B cell (primary cell): ENCODE measurements at regions not wholly inside any gene's neighbourhood (a gene's known extent, or its start where the extent isn't known, plus 50 kb on each side); places are given as distances from the start of the nearest gene placed in this dataset.

Source experiments
- ATAC-seq: fragments of 200-7000 bp; cut with Tn5 transposase; one replicate; pipeline ENCODE4 v1.10.0; 2021; ENCODE audit warnings: low read depth, mild to moderate bottlenecking, moderate number of reproducible peaks, moderate library complexity
- CTCF ChIA-PET: fragments of 350-600 bp; sonication (Branson Sonifier 250); formaldehyde crosslinking; loops from one replicate; lab custom pipeline; 2021; ENCODE audit warnings: antibody characterized with exemption, inconsistent platforms; lab: Charles Lee
- POLR2A ChIA-PET: fragments of 350-600 bp; sonication (Branson Sonifier 250); formaldehyde crosslinking; loops from one replicate; lab custom pipeline; 2021; ENCODE audit warnings: antibody characterized with exemption; lab: Charles Lee
- DNase-seq: peaks from one replicate; pipeline ENCODE4 v3.0.0; 2013
- H2AFZ ChIP-seq: 2 replicates; pipeline ENCODE4 v1.6.1; 2012; ENCODE audit warnings: mild to moderate bottlenecking, low read depth, low read length; ENCODE audit not compliant: insufficient read depth, poor library complexity, severe bottlenecking
- H3K27ac ChIP-seq, 2 donors: 1 replicate in 1 of 2; 2 replicates in 1 of 2; pipeline ENCODE4 v1.5.1; 2012 to 2013; ENCODE audit warnings: low read length in 2 of 2, mild to moderate bottlenecking in 2 of 2, moderate library complexity in 1 of 2
- H3K27me3 ChIP-seq, 4 experiments: fragments of 200-600 bp in 1 of 4; sonication (generic) in 1 of 4; replicated peaks in 1 of 4; 1 replicate in 2 of 4; 2 replicates in 2 of 4; pipeline versions ENCODE4 v1.6.1 to v1.7.0; 2013 to 2016; ENCODE audit warnings: low read length in 3 of 4, mild to moderate bottlenecking in 2 of 4, mixed read lengths in 1 of 4, moderate library complexity in 1 of 4; ENCODE audit not compliant: insufficient read depth in 4 of 4, control insufficient read depth in 3 of 4; ENCODE audit errors: control extremely low read depth in 1 of 4
- H3K36me3 ChIP-seq, 2 experiments: replicated peaks in 1 of 2; 1 replicate in 1 of 2; 2 replicates in 1 of 2; pipeline versions ENCODE4 v1.6.1 to v1.7.1; 2013; ENCODE audit warnings: low read length in 1 of 2; ENCODE audit not compliant: insufficient read depth in 2 of 2, control insufficient read depth in 1 of 2; ENCODE audit errors: control extremely low read depth in 1 of 2, extremely low read depth in 1 of 2
- H3K4me1 ChIP-seq, 2 donors: fragments of 200-600 bp in 1 of 2; sonication (generic) in 1 of 2; 1 replicate in 1 of 2; 2 replicates in 1 of 2; pipeline versions ENCODE4 v1.5.1 to v1.6.1; 2013 to 2017; ENCODE audit warnings: low read length in 2 of 2; ENCODE audit not compliant: control insufficient read depth in 2 of 2, insufficient read depth in 2 of 2
- H3K4me2 ChIP-seq: replicated peaks from 2 replicates; pipeline ENCODE3; 2012; ENCODE audit warnings: mild to moderate bottlenecking, low read depth, low read length; ENCODE audit not compliant: poor library complexity, severe bottlenecking
- H3K4me3 ChIP-seq, 5 experiments: fragments of 200-600 bp in 1 of 5; sonication (generic) in 1 of 5; 1 replicate in 3 of 5; 2 replicates in 2 of 5; pipeline versions ENCODE4 v1.5.1 to v1.7.0; 2011 to 2016; ENCODE audit warnings: low read length in 4 of 5, mild to moderate bottlenecking in 4 of 5, low read depth in 2 of 5, control low read depth in 1 of 5, moderate library complexity in 1 of 5; ENCODE audit not compliant: insufficient read depth in 1 of 5; ENCODE audit errors: control extremely low read depth in 1 of 5, extremely low read depth in 1 of 5
- H3K79me2 ChIP-seq: fragments of 200-600 bp; sonication (generic); one replicate; pipeline ENCODE4 v1.6.0; 2016; ENCODE audit warnings: low read length; ENCODE audit not compliant: control insufficient read depth, insufficient read depth
- H3K9ac ChIP-seq: fragments of 200-600 bp; sonication (generic); 2 replicates; pipeline ENCODE4 v1.6.1; 2017; ENCODE audit warnings: mild to moderate bottlenecking, low read length, moderate library complexity
- H3K9me3 ChIP-seq, 3 donors: one replicate each; pipeline versions ENCODE4 v1.6.1 to v1.7.1; 2013; ENCODE audit warnings: low read length in 2 of 3; ENCODE audit not compliant: control insufficient read depth in 2 of 3, insufficient read depth in 1 of 3; ENCODE audit errors: control extremely low read depth in 1 of 3
- H4K20me1 ChIP-seq: 2 replicates; pipeline ENCODE4 v1.6.0; 2012; ENCODE audit warnings: mild to moderate bottlenecking, low read length; ENCODE audit not compliant: insufficient read depth, control insufficient read depth, poor library complexity, severe bottlenecking
- H3K27ac Mint-ChIP-seq: one replicate; pipeline ENCODE4 v1.8.0; 2021; ENCODE audit warnings: mixed read lengths
- H3K27me3 Mint-ChIP-seq: one replicate; pipeline ENCODE4 v1.8.0; 2021; ENCODE audit warnings: mixed read lengths
- H3K4me1 Mint-ChIP-seq: one replicate; pipeline ENCODE4 v1.8.0; 2021; ENCODE audit warnings: mixed read lengths
- H3K4me3 Mint-ChIP-seq: one replicate; pipeline ENCODE4 v1.8.0; 2021; ENCODE audit warnings: mixed read lengths
- H3K9me3 Mint-ChIP-seq: one replicate; pipeline ENCODE4 v1.8.0; 2022; ENCODE audit warnings: mixed read lengths; ENCODE audit not compliant: insufficient read depth
- CTCF ChIP-seq: fragments of 200-600 bp; IDR thresholded peaks from one replicate; pipeline ENCODE4 v1.8.0; 2022; ENCODE audit warnings: antibody characterized with exemption, mild to moderate bottlenecking
- EZH2 ChIP-seq: IDR thresholded peaks from 2 replicates; pipeline ENCODE4 v1.6.1; 2012; ENCODE audit warnings: borderline replicate concordance, low read depth, mild to moderate bottlenecking, moderate library complexity, low read length; ENCODE audit not compliant: insufficient read depth, poor library complexity, severe bottlenecking
- WGBS: methylation state at CpG from one replicate; pipeline ENCODE4 v1.1.5; 2013; ENCODE audit warnings: missing lambda C conversion rate; ENCODE audit not compliant: insufficient coverage; 5-methylcytosine and 5-hydroxymethylcytosine counted together
- intact Hi-C: fragments of 100-400 bp; cut with micrococcal nuclease; formaldehyde crosslinking; loops from one replicate; pipeline ENCODE4 v1.10.0; 2022

- WGBS: no CpG with 5 or more reads among the region's 2 CpGs
- Mint-ChIP-seq H3K27me3 (peaks cover 15% of the 10 kb centered on the region), H3K9me3 (no peaks in the 10 kb centered on the region), H3K4me1 (no peaks in the 10 kb centered on the region), H3K27ac (no peak overlapping the region), H3K4me3 (no peak overlapping the region)
- no peak overlapping the region for H3K27ac ChIP-seq
- H4K20me1 ChIP-seq: no peaks in the 10 kb centered on the region
- ChIA-PET CTCF (no interaction called here), POLR2A (no interaction called here)
- H3K27me3 ChIP-seq: peaks cover 0 to 2% (median 0%) of the 10 kb centered on the region in 4 experiments
- no peaks in the 10 kb centered on the region for H3K36me3 ChIP-seq
- TF ChIP-seq EZH2 (no peak), CTCF (no peak)
- ATAC-seq (no peak), DNase-seq (no peak)
- intact Hi-C loops: no loop called here
- no peak overlapping the region for H3K4me3 ChIP-seq
- no peaks in the 10 kb centered on the region for H3K9me3 ChIP-seq
- H2AFZ ChIP-seq: no peak overlapping the region
- H3K79me2 ChIP-seq: no peaks in the 10 kb centered on the region
- no peak overlapping the region for H3K4me2 ChIP-seq
- no peak overlapping the region for H3K9ac ChIP-seq
- H3K4me1 ChIP-seq: no peaks in the 10 kb centered on the region
These were observed 66.2 kb upstream of the FAM9A start for GRCh38 chrX:8867406-8867805.

DNA sequence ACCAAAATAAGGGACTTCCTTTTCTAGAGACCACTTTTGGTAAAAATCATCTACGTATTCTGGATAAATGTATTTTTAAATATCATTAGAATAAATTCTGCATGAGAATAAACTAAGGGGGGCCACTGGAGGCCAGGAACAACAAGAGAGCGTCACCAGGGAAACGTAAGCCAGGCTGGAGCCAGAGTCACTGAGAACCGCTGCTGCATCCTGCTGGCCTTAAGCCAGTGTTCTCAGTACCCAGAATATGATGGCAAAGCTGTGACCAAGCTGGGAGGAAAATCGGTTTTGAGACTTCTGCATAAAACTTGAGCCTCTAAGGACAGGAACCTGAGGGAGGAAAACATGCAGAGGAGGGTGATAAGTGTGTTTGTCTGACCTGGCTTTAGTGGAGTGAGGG, 63.0 kb upstream of the FAM9A start:
- Histone ChIP-seq H3K36me3 (no peaks in the 10 kb centered on the region), H3K4me1 (no peaks in the 10 kb centered on the region), H4K20me1 (no peaks in the 10 kb centered on the region), H3K79me2 (no peaks in the 10 kb centered on the region), H3K9ac (no peak overlapping the region), H3K4me2 (no peak overlapping the region), H2AFZ (no peak overlapping the region), H3K27ac (no peak overlapping the region), H3K4me3 (no peak overlapping the region), H3K9me3 (no peaks in the 10 kb centered on the region), H3K27me3 (peaks cover 0 to 5% (median 0%) of the 10 kb centered on the region in 4 experiments)
- ATAC-seq: no peak
- H3K9me3 Mint-ChIP-seq: no peaks in the 10 kb centered on the region
- POLR2A ChIA-PET: no interaction called here
- H3K27me3 Mint-ChIP-seq: peaks cover 18% of the 10 kb centered on the region
- 0% methylated on average over 1 of the region's 5 CpGs for whole genome bisulfite sequencing
- CTCF ChIA-PET: no interaction called here
- TF ChIP-seq CTCF (no peak), EZH2 (no peak)
- H3K27ac Mint-ChIP-seq: peak overlapping the region; percentile 6
- intact Hi-C loops: no loop called here
- DNase-seq: no peak
- H3K4me1 Mint-ChIP-seq: no peaks in the 10 kb centered on the region
- H3K4me3 Mint-ChIP-seq: no peak overlapping the region
